VCaP (cell line): ENCODE measurements at regions not wholly inside any gene's neighbourhood (a gene's known extent, or its start where the extent isn't known, plus 50 kb on each side); places are given as distances from the start of the nearest gene placed in this dataset.

Experiments
- H3K27ac ChIP-seq: fragments of 450-650 bp; 2 replicates; pipeline ENCODE4 v1.5.1; 2017
- TF ChIP-seq, protein P1 (sequence below): fragments of 450-650 bp; conservative IDR thresholded peaks from 2 replicates; pipeline ENCODE4 v1.5.1; 2017; ENCODE audit warnings: mild to moderate bottlenecking, moderate library complexity

GRCh38 chr4:111879539-111879938 lies 265.7 kb upstream of the FAM241A start:
- H3K27ac ChIP-seq = no peak overlapping the region
- TF ChIP-seq, protein P1, sequence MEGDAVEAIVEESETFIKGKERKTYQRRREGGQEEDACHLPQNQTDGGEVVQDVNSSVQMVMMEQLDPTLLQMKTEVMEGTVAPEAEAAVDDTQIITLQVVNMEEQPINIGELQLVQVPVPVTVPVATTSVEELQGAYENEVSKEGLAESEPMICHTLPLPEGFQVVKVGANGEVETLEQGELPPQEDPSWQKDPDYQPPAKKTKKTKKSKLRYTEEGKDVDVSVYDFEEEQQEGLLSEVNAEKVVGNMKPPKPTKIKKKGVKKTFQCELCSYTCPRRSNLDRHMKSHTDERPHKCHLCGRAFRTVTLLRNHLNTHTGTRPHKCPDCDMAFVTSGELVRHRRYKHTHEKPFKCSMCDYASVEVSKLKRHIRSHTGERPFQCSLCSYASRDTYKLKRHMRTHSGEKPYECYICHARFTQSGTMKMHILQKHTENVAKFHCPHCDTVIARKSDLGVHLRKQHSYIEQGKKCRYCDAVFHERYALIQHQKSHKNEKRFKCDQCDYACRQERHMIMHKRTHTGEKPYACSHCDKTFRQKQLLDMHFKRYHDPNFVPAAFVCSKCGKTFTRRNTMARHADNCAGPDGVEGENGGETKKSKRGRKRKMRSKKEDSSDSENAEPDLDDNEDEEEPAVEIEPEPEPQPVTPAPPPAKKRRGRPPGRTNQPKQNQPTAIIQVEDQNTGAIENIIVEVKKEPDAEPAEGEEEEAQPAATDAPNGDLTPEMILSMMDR = no peak

- TF ChIP-seq, protein P1 = no peak
- no peak overlapping the region for H3K27ac ChIP-seq
Observed at GRCh38 chr4:111880116-111880515, 265.1 kb upstream of the FAM241A start.

- no peak overlapping the region for H3K27ac ChIP-seq
- TF ChIP-seq, protein P1 = no peak
Observed at GRCh38 chr4:111883557-111883999, 261.7 kb upstream of the FAM241A start.

DNA sequence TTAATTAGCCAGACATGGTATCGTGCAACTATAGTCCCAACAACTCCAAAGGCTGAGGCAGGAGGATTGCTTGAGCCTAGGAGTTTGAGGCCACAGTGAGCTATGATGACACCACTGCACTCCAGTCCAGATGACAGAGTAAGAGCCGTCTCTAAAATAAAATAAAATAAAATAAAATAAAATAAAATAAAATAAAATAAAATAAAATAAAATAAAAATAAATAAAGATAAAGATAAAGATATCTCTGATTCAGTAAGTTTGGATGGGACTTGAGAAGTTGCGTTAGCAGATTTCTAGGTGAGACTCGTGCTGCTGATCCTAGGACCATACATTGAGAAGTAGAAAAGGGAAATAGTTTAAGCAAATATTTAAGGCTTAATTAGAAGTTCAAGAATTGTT lies 254.8 kb upstream of the FAM241A start:
- TF ChIP-seq, protein P1 = no peak
- no peak overlapping the region for H3K27ac ChIP-seq

DNA sequence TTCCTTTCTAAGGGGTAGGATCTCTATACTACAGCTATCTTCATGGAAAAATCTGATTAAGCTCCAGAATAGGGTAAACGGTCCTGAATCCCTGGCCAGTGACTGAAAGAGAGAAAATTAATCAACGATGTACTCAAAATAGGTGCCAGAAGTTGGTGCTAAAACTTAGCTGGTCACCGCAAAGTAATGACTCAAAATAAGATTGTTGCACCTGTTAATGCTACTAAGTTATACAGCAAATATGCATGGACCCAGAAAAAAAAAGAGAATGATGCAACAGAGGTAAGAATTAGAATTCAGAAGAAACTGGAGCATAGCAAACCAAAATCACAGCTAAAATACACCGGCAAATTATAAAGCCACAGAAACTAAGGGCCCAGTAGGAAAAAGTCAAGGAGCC lies 239.7 kb upstream of the FAM241A start:
- TF ChIP-seq, protein P1 = no peak
- no peak overlapping the region for H3K27ac ChIP-seq

DNA sequence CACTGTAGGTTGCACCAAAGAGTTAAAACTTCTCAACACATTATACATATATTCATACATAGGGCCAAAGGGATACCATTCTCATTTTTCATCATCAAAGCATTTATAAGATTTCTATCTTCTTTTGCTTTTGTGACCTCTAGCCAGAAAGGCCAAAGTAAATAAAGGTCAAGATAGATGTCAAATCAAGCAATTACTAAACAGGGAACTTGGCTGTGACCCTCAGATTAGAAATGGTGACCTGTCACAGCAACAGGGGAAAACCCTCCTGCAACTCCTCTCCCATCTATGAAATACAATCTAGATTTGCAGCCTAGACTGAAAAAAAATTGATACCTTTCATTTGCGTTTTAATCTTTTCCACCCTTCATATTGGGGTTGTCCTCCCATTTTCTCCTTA lies 225.6 kb upstream of the FAM241A start:
- TF ChIP-seq, protein P1 = no peak
- no peak overlapping the region for H3K27ac ChIP-seq

DNA sequence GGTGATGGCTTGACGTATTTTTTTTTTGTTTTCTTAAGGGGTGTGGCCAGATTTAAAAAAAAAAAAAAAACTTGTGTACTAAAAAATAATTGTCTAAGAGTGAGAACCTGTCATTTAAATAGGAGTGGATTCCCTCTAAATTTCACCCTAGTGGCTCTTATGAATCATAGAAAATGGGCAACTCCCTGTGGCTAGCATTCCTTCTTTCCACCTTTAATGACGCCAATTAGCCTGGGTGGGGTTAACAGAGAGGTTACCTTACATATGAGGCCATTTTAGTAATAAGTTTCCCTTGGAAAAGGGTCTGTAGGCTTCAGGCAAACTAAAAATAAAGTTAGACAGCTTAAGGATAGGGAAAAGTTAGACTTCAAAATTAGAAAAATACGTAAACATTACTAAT lies 223.5 kb upstream of the FAM241A start:
- H3K27ac ChIP-seq = no peak overlapping the region
- TF ChIP-seq, protein P1 = no peak

- H3K27ac ChIP-seq = no peak overlapping the region
Observed at GRCh38 chr4:111923786-111924185, 221.5 kb upstream of the FAM241A start.

More at GRCh38 chr4:111923786-111924185, 221.5 kb upstream of the FAM241A start:
- TF ChIP-seq, protein P1 = no peak
